ENCODE measurements at regions not wholly inside any gene's neighbourhood (a gene's known extent, or its start where the extent isn't known, plus 50 kb on each side); places are given as distances from the start of the nearest gene placed in this dataset.

DNA sequence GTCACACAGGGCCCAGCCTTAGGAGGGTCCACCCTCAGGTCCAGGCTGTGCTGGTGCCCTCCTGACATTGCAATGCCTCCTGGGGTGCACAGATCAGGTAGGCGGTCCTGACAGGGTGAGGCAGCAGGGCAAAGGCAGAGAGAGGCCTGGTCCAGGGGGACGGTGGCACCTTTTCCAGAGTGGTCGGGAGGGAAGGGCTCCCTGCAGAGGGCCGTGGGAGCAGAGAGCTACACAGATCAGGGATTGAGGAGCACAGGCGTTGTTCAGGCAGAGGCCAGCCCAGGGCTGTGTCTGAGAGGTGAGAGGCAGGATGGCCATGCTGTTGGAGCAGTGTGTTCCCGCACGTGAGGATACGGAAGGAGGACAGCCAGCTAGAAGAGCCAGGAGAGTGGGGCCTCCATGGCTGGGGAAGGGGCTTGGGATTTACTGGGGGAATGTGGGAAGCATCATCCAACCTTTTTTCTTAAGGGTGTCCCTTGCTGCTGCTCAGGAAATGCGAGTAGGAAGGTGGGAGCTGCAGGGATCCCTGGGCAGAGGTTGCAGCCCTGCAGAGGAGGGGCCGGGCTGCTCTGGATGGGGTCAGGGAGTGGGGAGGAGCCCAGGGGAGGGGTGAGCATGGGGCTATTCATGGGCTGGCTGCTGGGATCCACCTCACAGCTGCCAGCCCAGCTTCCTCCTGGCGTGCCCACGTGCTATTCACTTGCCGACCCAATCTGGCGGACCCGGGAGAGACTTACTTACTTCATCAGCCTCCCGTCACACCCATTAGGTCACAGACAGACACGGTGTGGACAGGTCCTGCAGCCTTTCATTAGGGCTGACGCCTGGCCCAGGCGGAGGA is 1516.4 kb downstream of the TBC1D22A start:
- no peaks in the 10 kb centered on the region for H3K27me3 ChIP-seq (ENCODE audit: control insufficient read depth, insufficient read depth, low read length)
- no peak overlapping the region for H3K4me3 ChIP-seq (ENCODE audit: low read depth, low read length)
- DNase-seq (ENCODE audit: low read depth) (no peak), FAIRE-seq (no peak)
- no peak for TF ChIP-seq CTCF (IDR thresholded peaks at IDR 0.05; ENCODE audit: insufficient read depth, low read length, severe bottlenecking)
- H3K36me3 ChIP-seq (ENCODE audit: control insufficient read depth, insufficient read depth, low read length): no peaks in the 10 kb centered on the region

DNA sequence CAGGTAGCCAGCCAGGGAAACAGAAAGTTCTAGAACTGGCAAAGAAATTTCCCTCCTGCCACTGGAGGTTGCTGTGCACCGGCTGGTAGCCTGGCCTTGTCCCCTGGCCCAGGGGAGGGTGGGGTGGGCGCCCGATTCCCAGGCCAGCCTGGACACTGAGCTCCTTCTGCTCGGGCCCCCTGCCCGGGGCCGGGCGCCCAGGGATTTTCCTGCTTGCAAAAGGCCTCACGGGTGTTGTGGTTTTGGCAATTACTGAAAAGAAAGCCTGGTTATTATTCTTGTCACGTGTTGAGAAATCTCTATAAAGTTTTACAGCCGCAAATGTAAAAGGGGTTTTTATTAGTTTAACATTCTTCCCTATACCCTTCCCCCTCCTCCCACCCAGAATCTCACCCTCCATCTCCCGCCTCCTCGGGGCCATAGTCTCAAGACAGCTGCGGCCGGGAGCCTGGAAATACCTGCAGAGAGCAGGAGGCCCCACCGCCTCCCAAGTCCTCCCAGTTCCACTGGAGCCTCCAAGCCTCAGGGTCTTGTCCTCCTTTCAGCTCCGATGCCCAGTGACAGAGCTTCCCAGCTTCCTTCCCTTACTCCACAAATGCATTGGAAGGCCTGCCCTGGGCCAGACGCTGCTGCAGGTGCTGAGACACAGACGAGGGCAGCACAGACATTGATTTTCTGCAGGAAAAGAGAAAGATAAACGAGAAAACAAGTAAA is 1515.6 kb downstream of the TBC1D22A start:
- DNase-seq (ENCODE audit: low read depth): no peak
- no peak for FAIRE-seq
- no peak for TF ChIP-seq CTCF (IDR thresholded peaks at IDR 0.05; ENCODE audit: insufficient read depth, low read length, severe bottlenecking)

GRCh38 chr22:48276994-48277867 is 1514.8 kb downstream of the TBC1D22A start:
- Histone ChIP-seq H3K27me3 (ENCODE audit: control insufficient read depth, insufficient read depth, low read length) (no peaks in the 10 kb centered on the region), H3K36me3 (ENCODE audit: control insufficient read depth, insufficient read depth, low read length) (no peaks in the 10 kb centered on the region), H3K4me3 (ENCODE audit: low read depth, low read length) (no peak overlapping the region)
- no peak for TF ChIP-seq CTCF (IDR thresholded peaks at IDR 0.05; ENCODE audit: insufficient read depth, low read length, severe bottlenecking)
- no peak for FAIRE-seq
- no peak for DNase-seq (ENCODE audit: low read depth)

More for the DNA sequence above, 1515.6 kb downstream of the TBC1D22A start:
- no peaks in the 10 kb centered on the region for H3K36me3 ChIP-seq (ENCODE audit: control insufficient read depth, insufficient read depth, low read length)
- H3K27me3 ChIP-seq (ENCODE audit: control insufficient read depth, insufficient read depth, low read length): no peaks in the 10 kb centered on the region
- H3K4me3 ChIP-seq (ENCODE audit: low read depth, low read length): no peak overlapping the region

- Histone ChIP-seq H3K4me3 (ENCODE audit: low read depth, low read length) (no peak overlapping the region), H3K36me3 (ENCODE audit: control insufficient read depth, insufficient read depth, low read length) (no peaks in the 10 kb centered on the region), H3K27me3 (ENCODE audit: control insufficient read depth, insufficient read depth, low read length) (no peaks in the 10 kb centered on the region)
- no peak for TF ChIP-seq CTCF (IDR thresholded peaks at IDR 0.05; ENCODE audit: insufficient read depth, low read length, severe bottlenecking)
- DNase-seq (ENCODE audit: low read depth) (no peak), FAIRE-seq (no peak)
These were observed 1513.0 kb downstream of the TBC1D22A start for GRCh38 chr22:48275412-48275811.

DNA sequence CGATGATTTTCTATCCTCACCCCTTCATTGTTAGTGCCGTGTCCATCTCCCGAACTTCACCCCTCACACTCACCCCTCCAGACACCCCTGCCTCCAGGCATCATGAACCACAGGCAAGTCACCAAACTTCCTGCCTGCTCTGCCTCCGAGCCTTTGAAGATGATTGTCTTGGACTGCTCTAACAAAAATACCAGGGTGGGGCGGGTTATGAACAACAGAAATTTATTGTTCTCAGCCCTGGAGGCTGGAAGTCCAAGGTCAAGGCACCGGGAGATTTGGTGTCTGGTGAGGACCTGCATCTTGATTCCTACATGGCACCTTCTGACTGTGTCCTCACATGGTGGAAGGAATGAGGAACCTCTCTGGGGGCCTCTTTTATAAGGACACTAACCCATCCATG is 1508.3 kb downstream of the TBC1D22A start:
- DNase-seq (ENCODE audit: low read depth) (no peak), FAIRE-seq (no peak)
- no peak for TF ChIP-seq CTCF (IDR thresholded peaks at IDR 0.05; ENCODE audit: insufficient read depth, low read length, severe bottlenecking)
- Histone ChIP-seq H3K27me3 (ENCODE audit: control insufficient read depth, insufficient read depth, low read length) (no peaks in the 10 kb centered on the region), H3K4me3 (ENCODE audit: low read depth, low read length) (no peak overlapping the region), H3K36me3 (ENCODE audit: control insufficient read depth, insufficient read depth, low read length) (no peaks in the 10 kb centered on the region)

Measured in bronchial epithelial cell (primary cell).